ENCODE measurements at regions not wholly inside any gene's neighbourhood (a gene's known extent, or its start where the extent isn't known, plus 50 kb on each side); places are given as distances from the start of the nearest gene placed in this dataset.

- dilution Hi-C loops (cut with MboI; ENCODE audit: extremely low pct_ligation_motif_present, low sequenced_read_pairs) (no loop called here), intact Hi-C loops (cut with micrococcal nuclease) (no loop called here)
- no TSS peak for BruUV-seq (replicated peaks)
- H3K4me3 ChIP-seq (replicated peaks in 1 of 3; ENCODE audit: insufficient read depth in 1 of 3, low read depth in 1 of 3, low read length in 3 of 3): no peak overlapping the region
- no peaks in the 10 kb centered on the region for H3K9me1 ChIP-seq (replicated peaks; ENCODE audit: control insufficient read depth, extremely low read depth, insufficient read depth, low read length)
- no peaks in the 10 kb centered on the region for H3K36me3 ChIP-seq (ENCODE audit: control insufficient read depth in 2 of 2, extremely low read depth in 1 of 2, insufficient read depth in 2 of 2, low read length in 2 of 2)
- no peak for FAIRE-seq
- DNase-seq (ENCODE audit: low read depth, low spot score): no peak
- no peak overlapping the region for H3K4me2 ChIP-seq (ENCODE audit: insufficient read depth, low read length)
- no peaks in the 10 kb centered on the region for H3K4me1 ChIP-seq (ENCODE audit: control insufficient read depth, extremely low read depth, insufficient read depth, low read length)
- no peaks in the 10 kb centered on the region for H3K9me3 ChIP-seq (replicated peaks; ENCODE audit: control insufficient read depth, insufficient read depth, low read length)
- H2AFZ ChIP-seq (ENCODE audit: low read depth, low read length): no peak overlapping the region
- H3K9ac ChIP-seq (replicated peaks; ENCODE audit: extremely low read depth, insufficient read depth, low read length): no peak overlapping the region
- no peaks in the 10 kb centered on the region for H4K20me1 ChIP-seq (replicated peaks; ENCODE audit: control insufficient read depth, extremely low read depth, insufficient read depth, low read length)
- no peaks in the 10 kb centered on the region for H3K79me2 ChIP-seq (ENCODE audit: control insufficient read depth, insufficient read depth, low read length)
- POLR2A ChIA-PET: no interaction called here
- TF ChIP-seq CTCF (IDR thresholded peaks at IDR 0.05; ENCODE audit: extremely low read depth in 1 of 2, insufficient read depth in 1 of 2, low read depth in 1 of 2, low read length in 2 of 2) (no peak), POLR2AphosphoS5 (IDR thresholded peaks at IDR 0.05; ENCODE audit: insufficient read depth, low read depth, low read length) (no peak), FOS (IDR thresholded peaks at IDR 0.05; ENCODE audit: borderline replicate concordance, insufficient read depth, low read length) (no peak), GATA2 (IDR thresholded peaks at IDR 0.05; ENCODE audit: insufficient read depth, insufficient read length, low read depth, low read length) (no peak), EZH2 (IDR thresholded peaks at IDR 0.05; ENCODE audit: borderline replicate concordance, low read depth, low read length, severe bottlenecking) (no peak), MYC (IDR thresholded peaks at IDR 0.05; ENCODE audit: low read depth, low read length) (no peak), POLR2A (IDR thresholded peaks at IDR 0.05; ENCODE audit: low read depth, low read length) (no peak), JUN (IDR thresholded peaks at IDR 0.05; ENCODE audit: borderline replicate concordance, insufficient read depth, insufficient read length, low read depth) (no peak)
- TF ChIP-seq, protein P1, sequence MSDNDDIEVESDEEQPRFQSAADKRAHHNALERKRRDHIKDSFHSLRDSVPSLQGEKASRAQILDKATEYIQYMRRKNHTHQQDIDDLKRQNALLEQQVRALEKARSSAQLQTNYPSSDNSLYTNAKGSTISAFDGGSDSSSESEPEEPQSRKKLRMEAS (IDR thresholded peaks at IDR 0.05; ENCODE audit: insufficient read depth, insufficient read length): no peak
- H3K27ac ChIP-seq (ENCODE audit: insufficient read depth, low read depth, low read length): no peak overlapping the region
- H3K27me3 ChIP-seq (ENCODE audit: control insufficient read depth in 2 of 2, insufficient read depth in 2 of 2, low read length in 2 of 2): no peaks in the 10 kb centered on the region
- CTCF ChIA-PET: no interaction called here
These were observed 300.0 kb downstream of the KIF4B start for GRCh38 chr5:155313518-155313917.

Measured in endothelial cell of umbilical vein (primary cell).